ENCODE measurements at regions not wholly inside any gene's neighbourhood (a gene's known extent, or its start where the extent isn't known, plus 50 kb on each side); places are given as distances from the start of the nearest gene placed in this dataset.
"Not testable (repeated sequence)": the region's sequence is repeated elsewhere in the genome, so short reads cannot be mapped to it uniquely, and the experiment has no call there.

DNA sequence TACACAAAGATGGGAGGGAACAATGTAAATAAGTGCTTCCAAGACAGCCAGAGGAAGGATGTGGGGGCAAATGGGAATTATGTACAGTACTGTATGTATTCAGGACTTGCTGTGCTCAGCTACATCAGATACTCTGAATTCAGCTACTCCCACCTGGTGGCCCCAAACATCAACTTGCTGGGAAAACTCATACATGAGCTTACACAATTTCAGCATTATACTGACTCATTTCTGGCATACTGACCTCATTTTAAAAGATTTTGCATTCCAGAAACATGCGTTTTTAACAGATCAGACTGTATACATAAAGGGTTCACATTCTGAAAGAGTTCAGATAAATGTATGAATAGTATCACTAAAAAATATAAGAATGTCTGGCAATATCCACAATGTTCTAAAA is 59.7 kb downstream of the GPX5 start:
- DNase-seq (ENCODE audit: low spot score) = peak; percentile 28

DNA sequence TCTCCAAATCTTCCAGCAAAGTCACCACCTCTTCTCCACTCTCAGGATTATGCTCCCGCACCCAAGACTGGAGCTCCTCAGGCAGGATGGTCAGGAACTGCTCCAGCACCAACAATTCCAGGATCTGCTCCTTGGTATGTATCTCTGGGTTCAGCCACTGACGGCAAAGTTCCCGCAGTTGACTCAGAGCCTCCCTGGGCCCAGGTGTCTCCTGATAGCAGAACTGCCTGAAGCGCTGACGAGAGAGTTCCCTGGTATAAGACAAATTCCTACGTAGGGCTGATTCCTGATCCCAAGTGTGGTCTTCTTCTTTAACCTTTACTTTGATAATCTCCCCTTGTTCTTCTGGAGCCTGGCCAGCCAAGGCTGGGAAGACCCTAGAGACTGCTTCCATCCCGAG is 60.6 kb downstream of the GPX5 start:
- no peak for DNase-seq (ENCODE audit: low spot score)

DNA sequence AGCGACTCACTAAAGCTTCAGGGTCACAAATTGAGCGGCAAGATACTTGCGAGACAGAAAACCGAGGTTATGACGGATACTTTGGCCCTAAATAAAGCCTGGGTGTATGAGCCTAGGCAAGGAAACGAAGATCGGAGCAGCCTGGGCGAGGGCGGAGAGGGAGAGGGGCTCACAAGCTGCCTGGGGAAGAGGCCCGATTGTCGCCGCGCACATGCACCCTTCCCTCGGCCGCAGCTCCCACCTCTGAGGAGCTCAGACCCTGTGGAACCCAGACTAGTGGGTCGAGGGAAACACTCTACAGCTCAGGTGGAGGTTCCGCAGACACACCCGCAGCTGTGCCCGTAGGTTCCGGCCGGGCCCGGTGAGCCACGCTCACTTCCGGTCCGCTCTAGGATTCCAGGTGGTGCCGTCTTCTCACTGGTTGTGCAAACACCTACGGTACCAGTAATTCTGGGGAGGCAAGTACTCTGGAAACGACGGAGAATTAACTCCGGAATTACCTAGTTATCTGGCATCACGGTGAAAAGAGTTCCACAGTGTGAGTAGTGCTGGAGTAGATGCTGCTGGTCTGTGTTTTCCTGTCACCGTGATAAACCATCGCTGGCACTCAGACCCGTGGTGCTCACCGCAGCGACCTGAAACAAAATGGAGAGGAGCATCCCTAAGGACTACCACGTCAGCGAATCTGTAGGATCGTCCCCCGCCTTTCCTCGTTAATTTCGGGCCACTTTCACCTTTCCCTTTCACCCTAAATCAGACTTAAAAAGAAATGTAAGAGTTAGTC is 61.5 kb downstream of the GPX5 start:
- DNase-seq (ENCODE audit: low spot score) = peak; percentile 91

DNA sequence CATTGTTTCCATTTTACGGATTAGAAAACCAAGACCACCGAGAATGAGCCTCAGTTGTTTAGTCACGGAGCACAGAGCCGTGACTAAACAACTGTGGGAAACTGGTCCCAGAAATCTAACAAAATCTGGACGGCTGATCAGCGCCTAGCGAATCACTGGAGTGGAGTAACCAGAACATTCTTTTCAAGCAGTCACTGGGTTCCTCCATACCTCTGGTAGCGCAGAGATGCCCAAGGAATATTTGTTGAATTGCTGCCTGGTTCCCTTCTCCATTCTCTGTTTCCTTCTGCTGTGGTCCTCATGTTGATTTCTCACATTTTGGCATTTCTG is 62.0 kb downstream of the GPX5 start:
- DNase-seq (ENCODE audit: low spot score) = no peak

DNA sequence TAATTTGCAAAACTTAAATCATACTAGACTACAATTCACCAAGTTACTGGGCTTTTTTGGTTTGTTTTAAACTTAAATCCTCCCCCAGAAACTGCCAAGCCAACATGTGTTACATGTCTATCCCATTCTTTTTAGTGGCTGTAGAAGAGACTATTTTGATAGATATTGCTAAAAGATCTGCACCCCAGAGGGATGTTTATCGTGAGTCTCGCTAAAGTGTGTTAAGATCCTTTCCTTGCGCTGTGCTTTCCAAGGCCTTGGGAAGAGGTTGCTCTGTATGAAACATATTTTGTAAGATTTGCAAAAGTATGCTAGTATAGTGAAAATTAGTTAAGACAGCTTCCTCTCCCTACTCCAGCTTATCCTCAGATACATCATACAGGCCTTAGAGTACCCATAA is 63.0 kb downstream of the GPX5 start:
- DNase-seq (ENCODE audit: low spot score) = no peak

DNA sequence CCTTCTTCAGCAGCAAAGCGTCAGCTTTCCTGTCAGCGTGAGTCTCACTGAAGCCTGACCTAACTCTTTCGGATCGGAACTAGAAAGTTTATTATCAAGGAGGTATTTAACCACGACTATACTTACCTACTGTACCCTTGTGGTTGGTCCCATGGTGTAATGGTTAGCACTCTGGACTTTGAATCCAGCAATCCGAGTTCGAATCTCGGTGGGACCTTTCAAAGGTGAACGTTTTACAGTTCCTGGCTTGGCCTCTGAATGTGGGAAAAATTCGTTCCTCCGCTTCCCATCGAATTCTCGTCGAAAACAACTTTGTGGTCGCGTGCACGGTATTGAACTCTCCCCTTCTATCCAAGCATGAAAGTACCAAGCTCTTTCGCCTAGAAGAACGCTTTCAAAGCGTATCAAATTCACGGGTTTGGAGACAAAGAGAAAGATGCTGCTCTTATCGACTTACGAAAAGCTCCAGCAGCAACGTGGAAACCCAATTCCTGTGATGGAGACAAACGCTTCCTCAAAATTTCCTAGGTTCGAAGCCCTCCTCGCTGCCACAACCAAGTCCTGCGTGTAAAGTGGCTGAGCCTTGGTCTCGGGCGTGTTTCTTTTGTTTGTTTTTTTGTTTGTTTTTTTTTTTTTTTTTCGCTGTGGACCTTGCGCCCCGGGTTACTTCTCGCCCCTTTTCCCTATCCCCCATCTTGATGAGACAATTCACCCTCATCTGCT is 63.7 kb downstream of the GPX5 start:
- DNase-seq (ENCODE audit: low spot score) = peak; percentile 96

DNA sequence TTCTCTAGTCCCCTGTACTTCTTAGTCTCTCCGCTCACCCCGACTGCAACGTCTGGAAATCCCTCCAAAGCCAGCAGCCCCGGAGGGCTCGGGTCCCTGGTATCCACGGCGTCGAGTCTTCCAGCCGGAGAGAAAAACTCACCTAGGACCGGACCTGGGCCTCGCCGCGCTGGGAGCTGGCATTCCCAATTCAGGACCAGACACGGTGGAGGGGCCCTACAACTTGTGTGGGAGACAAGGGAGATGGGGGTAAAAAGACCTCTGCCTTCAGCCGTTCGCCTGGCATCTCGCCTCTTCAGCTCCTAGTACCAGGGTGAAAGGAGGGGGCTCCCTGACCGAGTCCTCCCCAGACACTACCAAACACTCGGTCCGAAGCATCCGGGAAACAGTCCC is 64.3 kb downstream of the GPX5 start:
- peak; percentile 31 for DNase-seq (ENCODE audit: low spot score)

DNA sequence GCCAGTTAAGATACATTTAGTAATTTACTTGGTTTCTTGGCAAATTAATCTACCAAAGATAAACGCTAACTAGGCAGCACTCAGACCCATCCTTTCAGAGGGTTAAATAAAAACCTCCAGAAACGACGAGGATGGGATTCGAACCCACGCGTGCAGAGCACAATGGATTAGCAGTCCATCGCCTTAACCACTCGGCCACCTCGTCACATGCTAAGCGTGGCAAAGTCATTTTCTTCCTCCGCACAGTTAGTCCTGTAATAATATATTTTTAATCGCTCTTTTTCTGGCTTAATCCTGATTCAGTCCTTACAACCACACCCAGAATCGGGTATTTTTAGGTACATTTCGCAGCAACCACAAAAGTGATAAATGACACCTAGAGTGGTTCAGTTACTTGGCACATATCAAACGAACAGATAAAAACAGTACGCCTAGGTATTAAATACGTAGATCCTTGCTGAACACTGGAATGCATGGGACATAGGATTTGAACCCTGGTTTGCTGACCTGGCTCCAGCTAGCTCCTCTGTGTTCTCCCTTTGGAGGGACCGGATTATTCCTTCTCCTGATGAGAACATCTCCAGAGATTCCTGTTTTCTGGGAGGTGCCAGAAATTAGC is 71.6 kb downstream of the GPX5 start:
- DNase-seq (ENCODE audit: low spot score) = peak; percentile 80

DNA sequence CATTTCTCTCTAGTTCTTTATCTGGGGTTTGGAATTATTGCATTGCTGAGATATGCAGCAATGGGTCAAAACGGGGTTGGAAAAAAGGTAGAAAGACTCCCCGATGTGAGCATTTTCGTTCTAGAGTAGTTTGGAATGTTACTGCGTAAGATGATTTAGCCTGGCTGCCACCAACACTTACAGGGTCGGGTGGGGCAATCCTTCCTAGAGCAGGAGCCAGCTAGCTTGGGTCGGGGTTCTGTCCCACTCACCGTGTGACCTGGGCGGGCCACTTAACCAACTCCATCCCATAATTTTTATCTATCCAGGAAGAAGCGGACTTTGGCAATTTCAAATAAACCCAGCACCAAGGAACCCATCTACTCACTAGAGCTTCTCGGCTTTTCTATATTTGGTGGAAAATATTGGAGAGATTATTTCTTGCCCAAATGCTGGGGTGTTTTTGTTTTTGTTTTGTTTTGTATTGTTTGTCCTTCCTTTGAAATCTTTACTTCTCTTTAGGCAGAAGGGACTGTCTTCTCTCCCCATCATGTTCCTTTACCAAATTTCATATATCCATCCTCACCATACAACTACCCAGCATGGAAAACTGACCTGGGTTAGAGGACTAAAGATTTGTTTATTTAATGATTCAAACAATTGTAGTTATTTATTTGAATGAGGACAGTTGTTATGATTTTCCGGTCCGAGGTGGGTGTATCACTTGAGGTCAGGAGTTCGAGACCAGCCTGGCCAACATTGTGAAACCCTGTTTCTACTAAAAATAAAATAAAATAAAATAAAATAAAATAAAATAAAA is 72.4 kb downstream of the GPX5 start:
- DNase-seq (ENCODE audit: low spot score) = peak; percentile 56

DNA sequence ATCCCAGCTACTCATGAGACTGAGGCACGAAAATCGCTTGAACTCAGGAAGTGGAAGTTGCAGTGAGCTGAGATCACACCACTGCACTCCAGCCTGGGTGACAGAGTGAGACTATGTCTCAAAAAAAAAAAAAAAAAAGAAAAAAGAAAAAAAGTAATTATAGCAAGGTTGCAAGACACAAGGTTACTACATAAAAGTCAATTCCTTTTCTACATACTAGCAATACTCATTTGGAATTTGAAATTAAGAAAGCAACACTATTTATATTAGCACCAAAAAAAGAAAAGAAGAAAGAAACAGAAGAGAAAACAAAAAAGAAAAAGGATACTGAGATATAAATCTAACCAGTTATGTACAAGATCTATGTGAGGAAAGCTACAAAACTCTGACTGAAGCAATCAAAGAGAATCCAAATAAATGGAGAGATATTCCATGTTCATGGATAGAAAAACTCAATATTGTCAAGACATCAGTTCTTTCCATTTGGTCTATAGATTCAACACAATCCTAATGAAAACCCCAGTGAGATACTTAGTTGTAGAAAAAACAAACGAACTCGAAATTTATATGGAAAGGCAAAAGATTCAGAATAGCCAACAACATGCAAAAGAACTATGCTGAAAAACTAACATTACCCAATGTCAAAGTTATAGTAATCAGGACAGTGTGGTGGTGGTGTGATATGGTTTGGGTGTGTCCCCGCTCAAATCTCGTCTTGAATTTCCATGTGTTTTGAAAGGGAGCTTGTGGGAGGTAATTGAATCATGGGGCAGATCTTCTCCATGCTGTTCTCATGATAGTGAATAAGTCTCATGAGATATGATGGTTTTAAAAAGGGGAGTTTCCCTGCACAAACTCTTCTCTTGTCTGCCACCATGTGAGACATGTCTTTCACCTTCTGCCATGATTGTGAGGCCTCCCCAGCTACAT is 73.3 kb downstream of the GPX5 start:
- no peak for DNase-seq (ENCODE audit: low spot score)

DNA sequence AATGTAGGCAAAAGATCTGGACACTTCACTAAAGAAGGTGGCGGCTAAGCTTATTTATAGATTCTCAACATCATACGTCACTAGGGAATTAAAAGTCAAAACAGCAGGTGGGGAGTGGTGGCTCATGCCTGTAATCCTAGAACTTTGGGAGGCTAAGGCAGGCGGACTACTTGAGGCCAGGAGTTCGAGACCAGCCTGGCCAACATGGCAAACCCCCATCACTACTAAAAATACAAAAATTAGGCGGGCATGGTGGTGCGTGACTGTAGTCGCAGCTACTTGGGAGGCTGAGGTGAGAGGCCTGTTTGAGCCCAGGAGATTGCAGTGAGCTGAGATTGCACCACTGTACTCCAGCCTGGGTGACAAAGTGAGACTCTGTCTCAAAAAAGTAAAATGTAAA is 74.6 kb downstream of the GPX5 start:
- DNase-seq (ENCODE audit: low spot score) = no peak

DNA sequence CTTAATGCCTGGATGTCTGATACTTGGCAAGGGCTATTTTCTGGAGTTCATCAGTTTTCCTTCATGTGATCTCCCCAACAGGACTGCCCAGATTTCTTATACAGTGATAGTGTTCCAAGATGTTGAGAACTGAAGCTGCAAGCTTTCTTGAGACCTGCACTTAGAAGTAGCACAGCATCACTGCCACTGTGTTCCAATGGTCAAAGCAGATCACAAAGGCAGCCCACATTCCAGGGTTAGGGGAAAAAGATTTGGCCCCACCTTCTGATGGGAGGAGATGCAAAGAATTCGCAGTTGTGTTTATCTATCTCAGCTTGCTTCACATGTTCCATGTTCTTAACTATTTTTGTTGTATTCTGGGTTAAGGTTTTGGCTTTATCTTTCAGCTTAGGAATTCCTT is 78.2 kb downstream of the GPX5 start:
- DNase-seq (ENCODE audit: low spot score) = no peak

DNA sequence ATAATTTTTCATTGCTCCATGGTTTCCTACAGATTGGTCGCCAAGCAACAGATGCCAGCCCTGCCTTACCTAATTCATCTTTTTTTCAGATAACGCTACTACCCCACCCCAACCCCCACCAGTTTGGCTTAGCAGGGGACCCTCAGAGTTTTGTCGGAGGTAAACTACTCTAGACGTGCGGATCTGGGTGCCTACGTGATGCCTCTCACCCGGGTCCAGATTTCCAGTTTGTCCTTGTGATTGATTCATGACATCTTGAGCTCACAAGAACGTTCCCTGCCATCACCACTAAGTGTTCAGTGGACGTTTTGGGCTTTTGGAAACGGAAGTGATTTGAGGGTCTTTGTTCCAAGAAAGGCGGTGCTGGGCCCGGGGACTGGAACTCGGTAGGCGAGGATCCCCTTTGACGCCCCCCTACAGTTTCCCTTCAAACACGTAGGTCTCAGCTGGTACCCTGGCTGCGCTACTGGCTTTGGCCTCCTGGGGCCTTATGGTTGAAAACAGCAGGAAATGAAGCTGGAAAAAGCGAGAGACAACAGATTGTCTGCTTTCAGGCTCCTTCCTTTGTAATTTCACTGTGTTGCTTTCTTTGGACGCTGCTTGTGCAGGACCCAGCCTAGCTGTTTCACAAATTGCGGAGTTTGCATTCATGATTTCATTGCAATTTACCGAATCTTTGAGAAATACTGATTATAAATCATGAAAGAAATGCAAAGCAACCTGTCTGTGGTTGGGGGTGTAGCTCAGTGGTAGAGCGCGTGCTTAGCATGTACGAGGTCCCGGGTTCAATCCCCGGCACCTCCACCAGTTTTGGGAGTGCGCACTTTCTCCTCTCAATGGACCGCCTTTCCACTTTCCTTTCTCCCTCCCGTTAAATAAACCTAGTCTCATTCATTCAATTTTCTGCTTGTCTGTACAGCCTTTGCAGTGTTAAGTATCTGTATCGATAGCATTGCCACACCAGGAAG is 81.0 kb downstream of the GPX5 start:
- peak; percentile 79 for DNase-seq (ENCODE audit: low spot score)

DNA sequence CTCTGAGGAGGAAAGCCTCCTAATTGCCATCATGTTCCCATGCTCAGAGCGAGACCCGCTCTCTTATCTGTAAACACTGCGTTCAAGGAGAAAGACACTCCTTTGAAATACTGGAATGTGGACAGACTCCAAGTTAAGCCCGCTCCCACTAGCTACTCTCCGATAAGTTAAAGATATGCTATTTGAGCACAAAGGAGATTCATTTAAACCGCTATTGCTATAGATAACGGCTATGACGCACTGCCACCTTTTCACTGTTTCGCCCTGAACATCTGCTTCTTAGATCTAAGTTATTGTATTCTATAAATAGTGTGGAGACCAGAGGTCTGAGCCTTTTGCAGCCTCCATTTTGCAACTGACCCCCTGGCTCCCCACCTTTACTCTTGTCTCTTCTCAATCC is 82.3 kb downstream of the GPX5 start:
- DNase-seq (ENCODE audit: low spot score) = no peak

DNA sequence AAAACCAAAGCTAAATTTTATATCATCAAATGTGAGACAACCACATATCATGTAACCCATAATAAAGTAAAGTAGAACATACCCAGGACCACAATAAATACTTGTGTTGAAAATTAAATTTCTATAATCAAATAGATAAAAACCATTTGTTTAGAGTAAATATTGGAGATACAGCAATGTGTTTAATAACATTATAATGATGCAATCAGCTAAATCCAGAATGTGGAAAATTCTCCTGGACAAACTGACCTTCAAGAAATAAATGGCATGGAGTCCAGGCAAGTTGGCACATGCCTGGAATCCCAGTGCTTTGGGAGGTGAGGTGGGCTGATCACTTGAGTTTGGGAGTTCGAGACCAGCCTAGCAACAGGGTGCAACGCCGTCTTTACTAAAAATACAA is 84.0 kb downstream of the GPX5 start:
- no peak for DNase-seq (ENCODE audit: low spot score)

DNA sequence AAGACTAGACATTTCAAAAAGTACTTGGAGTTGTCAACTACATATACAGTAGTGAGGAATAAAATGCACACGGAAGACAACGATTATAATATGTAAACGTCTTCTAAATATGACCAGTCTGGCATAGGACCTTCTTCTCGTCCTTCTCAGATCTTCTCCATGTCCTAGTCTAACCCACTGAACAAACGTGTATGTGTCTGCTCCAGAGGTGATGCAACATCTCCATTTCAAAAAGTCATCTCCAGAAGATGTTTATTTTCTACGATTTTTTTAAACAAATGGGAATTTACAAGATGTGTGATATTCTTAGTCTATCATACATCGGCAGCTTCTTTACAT is 89.9 kb downstream of the GPX5 start:
- no peak for DNase-seq (ENCODE audit: low spot score)

DNA sequence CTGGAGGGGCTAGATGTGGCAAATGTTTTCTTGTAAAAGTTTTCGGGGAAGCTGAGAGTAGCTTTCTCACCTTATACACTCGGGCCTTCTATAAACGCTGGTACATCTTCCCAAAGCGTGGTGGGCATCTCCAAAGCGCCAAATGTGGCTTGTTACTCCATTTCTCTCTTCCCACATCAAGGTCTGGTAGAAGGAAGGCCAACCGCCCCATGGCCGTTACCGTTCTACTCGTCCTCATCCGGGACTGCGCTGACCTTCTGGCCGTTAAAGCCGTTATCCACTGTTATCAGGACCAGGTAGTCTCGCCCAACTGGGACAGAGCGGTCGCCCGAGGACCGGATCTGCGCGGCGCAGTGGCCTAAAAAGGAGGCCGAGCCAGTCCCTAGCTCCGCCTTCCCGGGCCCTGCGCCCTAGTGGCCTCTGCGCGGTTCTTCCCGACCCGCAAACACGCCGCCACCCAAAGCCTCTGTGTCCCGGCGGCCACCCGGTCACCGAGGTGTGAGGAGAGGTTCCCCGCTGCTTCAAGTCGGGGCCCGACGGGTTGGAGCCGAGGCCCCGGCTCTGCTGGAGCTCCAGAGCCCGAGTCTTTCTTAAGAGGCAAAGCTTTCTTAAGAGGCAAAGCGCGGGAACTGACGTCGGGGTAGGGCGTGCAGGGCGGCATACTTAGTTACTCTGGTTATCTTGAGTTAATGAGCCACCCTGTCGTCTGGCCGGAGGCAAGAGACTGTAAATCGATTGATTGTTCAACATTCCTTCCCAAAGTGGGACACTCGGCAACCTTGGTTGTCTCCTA is 90.5 kb downstream of the GPX5 start:
- no peak for DNase-seq (ENCODE audit: low spot score)

DNA sequence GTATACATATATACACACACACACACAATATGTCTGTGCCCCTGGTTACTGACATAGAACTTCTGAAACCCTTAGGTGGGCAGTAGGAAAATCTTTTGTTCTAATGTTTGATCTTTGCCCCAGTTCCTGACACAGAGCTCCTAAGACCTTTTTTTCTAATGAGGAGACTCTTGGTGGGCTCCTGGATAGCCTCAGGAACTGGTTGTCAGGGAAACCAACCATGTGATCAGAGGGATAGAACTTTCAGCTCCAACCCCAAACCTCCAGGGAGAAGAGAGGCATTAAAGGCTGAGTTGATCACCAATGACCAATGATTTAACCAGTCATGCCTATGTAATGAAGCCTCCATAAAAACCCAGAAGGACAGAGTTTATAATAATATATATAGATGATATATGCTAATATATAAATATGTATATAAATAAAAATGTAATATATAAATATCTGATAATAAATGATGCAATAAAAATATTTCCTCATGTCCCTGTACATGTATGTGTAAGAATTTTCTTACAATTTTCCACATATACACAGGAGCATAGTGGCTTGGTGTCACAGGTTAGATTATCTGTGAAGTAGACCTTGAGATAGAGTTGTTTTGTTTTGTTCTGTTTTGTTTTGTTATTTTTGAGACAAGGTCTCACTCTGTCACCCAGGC is 93.3 kb downstream of the GPX5 start:
- no peak for DNase-seq (ENCODE audit: low spot score)

DNA sequence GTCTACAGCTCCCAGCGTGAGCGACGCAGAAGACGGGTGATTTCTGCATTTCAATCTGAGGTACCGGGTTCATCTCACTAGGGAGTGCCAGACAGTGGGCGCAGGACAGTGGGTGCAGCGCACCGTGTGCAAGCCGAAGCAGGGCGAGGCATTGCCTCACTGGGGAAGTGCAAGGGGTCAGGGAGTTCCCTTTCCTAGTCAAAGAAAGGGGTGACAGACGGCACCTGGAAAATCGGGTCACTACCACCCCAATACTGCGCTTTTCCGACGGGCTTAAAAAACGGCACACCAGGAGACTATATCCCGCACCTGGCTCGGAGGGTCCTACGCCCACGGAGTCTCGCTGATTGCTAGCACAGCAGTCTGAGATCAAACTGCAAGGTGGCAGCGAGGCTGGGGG is 95.6 kb downstream of the GPX5 start:
- not testable (repeated sequence) for DNase-seq (ENCODE audit: low spot score)
